ENCODE measurements at regions not wholly inside any gene's neighbourhood (a gene's known extent, or its start where the extent isn't known, plus 50 kb on each side); places are given as distances from the start of the nearest gene placed in this dataset.

DNA sequence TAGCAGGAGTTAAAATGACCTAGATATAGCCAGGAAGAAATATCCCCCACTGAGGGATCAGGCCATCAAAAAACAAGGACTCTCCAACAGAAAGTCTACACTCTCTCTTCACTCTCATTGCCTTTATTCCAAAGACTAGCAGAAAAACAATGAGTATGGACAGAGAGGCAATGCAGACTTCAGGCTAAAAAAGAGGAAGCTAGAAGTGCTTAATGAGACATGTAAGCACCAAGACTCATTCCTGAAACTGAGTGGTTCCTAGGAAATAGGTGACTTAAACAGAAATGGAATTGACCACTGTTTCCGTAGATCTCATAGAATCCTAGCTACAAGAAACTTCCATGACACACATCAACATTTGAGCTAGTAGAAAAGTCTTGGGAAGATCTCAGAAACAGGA is 387.3 kb downstream of the KDM5D start:
- ATAC-seq (no peak), DNase-seq (no peak)

DNA sequence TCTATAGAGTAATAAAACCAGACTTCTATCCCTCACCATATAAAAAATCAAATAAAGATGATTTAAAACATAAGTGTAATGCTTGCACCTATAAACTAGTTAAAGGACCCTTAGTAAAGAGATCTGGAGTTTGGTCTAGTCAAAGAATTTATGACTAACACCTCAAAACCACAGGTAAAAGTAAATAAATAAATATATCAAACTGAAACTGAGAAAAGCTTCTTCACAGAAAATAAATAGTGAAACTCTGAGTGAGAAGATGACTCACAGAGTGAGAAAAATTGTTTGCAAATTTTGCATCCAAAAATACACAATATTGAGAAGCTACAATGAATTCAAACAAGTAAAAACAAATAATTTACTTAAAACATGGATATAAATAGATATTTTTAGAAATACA is 387.8 kb downstream of the KDM5D start:
- DNase-seq (no peak), ATAC-seq (no peak)

DNA sequence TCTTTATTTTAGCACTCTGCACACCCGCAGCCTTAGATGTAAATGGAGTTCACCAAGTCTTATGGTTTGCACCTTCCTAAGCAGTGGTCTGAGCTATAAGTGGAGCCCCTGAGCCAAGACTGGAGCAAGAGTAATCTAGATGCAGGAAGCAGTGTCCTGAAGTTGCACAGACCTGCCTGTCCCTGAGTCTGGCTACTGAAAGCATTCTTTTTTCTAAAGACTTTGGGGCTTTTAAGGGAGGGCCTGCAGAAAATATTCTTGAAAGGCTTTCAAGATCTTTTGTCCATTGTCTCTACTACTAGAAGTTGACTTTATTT is 389.7 kb downstream of the KDM5D start:
- ATAC-seq (no peak), DNase-seq (no peak)

DNA sequence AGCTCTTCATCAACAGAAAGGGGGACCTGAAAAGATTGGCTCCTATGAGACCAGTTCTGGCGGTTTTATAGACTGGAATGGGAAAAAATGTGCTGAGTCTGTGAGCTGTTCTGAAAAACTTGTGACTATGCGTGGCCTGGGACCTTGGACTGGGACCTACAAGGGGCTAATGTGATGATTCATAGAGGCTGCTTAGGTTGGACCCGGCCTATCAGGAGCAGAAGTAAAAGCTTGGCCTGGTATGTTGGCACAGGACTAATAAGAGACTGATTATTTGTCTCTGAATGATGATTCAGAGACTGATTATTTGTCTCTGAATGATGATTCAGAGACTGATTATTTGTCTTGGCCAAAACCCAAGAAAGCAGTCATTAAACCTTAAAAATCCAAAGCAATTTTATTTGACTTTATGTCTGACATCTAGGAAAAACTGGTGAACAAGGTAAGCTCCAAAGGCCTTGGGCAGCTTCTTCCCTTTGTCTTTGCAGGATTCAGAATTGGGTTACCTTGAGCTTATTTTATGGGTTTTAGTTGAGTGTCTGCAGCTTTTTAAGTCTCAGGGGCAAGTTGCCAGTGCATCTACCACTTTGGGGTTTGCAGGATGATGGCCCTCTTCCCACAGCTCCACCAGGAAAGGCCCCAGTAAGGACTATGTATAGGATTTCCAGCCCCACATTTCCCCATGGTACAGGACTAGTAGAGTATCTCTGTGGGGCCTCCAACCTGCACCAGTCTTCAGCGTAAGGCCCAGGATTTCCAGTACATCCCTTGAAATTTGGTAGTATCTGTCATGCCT is 390.3 kb downstream of the KDM5D start:
- no peak for DNase-seq
- ATAC-seq, result no peak

DNA sequence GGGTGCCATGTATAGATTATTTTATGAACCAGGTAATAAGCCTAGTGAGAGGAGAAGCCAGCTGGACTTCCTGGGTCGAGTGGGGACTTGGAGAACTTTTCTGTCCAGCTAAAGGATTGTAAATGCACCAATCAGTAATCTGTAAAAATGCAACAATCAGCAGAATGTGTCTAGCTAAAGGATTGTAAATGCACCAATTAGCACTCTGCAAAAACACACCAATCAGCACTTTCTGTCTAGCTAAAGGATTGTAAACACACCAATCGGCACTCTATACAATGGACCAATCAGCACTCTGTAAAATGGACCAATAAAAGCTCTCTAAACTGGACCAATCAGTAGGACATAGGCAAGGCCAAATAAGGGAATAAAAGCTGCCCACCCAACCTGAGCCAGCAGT is 392.9 kb downstream of the KDM5D start:
- no peak for ATAC-seq
- no peak for DNase-seq

DNA sequence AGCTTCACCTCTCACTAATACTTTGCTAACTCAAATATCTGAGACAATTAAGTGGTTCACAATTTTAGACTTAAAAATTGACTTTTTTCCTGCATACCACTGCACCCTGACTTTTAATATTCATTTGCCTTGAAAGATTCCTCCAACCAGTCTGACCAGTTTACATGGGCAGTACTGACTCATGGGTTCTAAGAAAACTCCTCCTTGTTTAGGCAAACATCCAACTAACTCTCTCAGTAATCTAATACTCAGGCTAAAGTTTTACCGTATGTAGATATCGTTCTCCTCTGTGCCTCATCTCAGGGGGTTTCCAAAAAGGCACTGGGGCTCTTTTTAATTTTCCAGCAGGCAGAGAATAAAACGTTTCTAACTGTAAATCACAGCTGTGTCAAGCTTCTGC is 422.8 kb downstream of the KDM5D start:
- DNase-seq (no peak), ATAC-seq (no peak)

DNA sequence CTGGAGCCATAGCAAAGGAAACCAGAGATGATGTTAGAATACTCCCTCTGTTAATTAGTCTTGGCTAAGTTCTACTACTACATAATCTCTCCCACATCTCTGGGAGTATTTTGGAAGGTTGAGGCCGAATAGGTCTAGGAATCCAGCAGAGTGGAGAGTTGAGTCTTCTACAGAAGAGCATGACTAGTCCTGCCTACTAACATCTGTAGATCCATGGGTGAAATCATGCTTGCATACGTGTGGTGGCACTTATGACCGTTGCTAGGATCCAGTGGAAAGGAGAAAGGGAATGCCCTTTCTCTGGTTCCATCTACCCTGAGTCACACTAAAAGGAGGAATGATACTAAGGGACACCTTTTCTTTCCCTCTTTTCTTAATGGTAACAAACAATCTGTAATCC is 425.4 kb downstream of the KDM5D start:
- DNase-seq (no peak), ATAC-seq (no peak)

DNA sequence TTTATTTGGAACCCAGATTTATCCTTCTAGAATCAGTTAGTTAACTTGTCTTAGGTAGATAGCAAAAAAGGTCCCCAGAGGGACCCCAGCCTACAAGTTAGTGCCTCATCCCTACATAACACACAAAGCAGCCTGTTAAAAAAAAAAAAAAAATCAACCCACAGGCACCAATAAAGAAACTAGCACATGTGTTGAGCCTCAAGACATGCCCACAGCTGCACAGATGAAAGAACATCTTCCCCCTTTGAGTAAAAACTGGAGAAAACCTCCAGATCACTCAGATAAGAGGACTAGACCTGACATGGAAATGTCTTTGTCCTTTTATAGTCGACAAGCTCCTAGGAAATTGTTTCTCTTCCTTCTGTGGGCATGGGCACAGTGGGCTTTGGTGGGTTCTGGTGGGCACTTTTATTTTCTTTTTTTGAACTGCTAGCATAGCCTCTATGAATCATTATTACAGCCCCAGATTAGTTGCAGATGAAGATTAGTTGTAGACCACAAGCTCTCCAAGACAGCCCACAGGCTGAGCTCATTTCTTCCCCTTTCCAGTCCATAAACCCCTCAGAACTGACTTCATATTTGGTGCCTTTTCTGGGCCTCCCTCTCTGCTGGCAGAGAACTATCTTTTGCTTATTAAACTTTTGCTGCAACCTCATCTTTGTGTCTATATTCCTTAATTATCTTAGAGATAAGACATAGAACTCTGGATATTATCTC is 427.1 kb downstream of the KDM5D start:
- DNase-seq, result no peak
- ATAC-seq, result peak; percentile 40

DNA sequence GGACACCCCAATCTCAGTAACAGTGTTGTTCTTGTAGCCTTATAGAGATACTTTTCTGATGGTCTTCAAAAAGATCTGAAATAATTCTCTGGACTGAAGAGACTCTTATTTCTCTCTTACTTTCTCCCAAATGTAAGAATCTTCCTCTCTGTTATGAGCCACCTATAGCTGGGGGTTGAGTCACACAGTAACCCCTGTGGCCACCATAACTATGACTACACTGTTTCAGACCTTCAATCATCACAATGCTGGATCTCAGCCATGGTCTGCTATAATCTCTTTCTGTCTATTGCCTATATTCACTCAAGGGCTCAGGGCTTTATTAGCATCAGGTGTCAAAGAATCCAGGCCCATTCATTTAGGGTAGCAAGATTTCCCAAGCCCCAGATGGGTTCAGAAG is 436.9 kb downstream of the KDM5D start:
- no peak for ATAC-seq

DNA sequence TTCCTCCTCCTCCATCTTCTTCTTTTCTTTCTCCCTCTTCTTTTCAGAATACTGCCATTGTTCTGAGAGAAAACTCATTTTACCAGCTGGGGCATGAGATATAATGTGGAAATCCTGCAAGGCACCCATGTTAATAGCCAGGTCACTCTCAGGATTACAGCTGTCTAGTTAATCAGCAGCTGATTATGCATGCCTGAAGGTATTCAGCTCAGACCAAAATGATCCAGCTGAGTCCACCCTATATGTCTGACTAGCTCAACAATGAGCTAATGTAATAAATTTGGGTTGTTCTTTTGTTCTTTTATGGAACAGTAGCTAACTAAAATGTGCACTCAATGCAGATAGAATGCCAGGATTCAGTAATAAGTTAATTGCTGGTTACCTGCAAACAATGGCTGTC is 441.4 kb downstream of the KDM5D start:
- DNase-seq, result no peak
- no peak for ATAC-seq

More for the DNA sequence above, 436.9 kb downstream of the KDM5D start:
- no peak for DNase-seq

DNA sequence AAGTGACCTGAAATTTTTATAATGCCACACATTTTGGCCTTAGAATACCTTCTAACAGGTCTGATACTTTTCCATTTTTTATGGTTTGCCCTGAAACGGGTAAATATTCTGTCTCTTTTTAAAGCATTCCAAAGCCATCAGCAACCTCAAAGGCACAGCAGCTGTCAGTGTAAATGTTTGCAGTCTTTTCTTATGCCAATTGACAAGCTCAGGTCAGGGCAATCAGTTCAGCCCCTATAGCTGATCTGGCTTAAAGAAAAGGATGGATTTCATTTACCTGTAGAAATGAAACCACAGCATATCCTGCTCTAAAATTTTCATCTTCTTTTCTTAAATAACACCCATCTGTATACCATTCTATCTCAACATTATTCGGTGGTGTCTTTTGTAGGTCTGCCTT is 453.6 kb downstream of the KDM5D start:
- ATAC-seq (no peak), DNase-seq (no peak)

DNA sequence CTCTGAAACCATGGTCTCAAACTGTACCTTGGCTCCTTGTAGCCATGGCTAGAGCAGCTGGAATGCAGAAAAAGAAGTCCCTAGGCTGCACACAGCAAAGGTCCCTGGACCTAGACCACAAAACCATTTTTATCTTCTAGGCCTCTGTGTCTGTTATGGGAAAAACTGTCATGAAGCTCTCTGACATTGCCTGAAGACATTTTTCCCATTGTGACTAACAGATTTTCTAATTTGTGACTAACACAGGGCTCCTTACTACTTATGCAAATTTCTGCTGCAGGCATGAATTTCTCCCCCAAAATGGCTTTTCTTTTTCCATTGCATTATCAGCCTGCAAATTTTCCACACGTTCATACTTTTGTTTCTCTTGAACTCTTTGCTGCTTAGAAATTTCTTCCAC is 470.4 kb downstream of the KDM5D start:
- DNase-seq (no peak), ATAC-seq (peak; percentile 80)

DNA sequence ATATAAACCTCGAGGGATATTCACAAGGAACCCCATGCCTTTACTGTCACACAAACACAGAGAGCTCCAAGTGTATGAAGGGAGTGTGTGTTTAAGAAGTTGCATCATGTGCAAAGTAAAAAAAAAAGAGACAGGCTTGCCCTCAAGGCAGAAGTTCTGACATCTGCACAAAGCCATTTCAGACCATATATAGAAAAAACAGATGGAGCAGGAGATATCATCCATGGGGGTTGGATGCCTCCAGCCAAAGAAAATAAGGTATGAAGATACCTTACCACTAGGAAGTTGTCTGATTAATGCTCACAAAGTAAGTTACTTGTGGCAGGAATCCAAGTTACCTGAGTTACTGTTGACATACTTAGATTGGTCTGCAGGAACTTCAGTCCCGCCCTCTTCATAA is 476.2 kb downstream of the KDM5D start:
- DNase-seq (no peak), ATAC-seq (no peak)

DNA sequence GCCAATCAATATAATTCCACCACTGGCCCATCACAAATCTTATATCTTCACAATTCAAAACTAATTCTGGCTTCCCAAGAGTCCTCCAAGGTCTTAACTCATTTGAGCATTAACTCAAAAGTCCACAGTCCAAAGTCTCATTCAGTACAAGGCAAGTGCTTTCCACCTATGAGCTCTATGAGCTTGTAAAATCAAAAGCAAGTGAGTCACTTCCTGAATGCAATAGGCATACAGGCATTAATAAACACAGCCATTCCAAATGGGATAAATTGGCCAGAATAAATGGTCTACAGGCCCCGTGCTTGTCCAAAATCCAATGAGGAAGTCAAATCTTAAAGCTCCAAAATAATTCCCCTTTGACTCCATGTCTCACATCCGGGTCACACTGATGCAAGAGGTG is 479.1 kb downstream of the KDM5D start:
- ATAC-seq (no peak), DNase-seq (no peak)

DNA sequence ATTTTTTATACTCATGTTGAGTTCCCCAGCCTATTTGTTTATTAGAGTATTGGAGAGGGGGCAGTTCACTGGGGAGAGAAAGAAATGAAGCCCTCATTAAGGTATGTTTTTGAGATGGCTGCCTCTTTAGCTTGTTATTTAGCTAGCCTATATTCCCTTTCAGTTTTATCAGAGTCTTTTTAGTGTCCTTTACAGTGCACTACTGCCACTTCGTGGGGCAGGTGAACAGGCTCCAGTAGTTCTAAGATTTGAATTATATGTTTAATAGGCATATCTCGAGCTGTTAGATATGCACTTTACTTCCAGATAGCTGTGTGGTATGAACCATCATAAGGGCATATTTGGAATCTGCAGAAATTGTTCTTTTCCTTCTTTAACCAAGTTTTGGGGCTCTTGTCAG is 482.2 kb downstream of the KDM5D start:
- no peak for ATAC-seq

DNA sequence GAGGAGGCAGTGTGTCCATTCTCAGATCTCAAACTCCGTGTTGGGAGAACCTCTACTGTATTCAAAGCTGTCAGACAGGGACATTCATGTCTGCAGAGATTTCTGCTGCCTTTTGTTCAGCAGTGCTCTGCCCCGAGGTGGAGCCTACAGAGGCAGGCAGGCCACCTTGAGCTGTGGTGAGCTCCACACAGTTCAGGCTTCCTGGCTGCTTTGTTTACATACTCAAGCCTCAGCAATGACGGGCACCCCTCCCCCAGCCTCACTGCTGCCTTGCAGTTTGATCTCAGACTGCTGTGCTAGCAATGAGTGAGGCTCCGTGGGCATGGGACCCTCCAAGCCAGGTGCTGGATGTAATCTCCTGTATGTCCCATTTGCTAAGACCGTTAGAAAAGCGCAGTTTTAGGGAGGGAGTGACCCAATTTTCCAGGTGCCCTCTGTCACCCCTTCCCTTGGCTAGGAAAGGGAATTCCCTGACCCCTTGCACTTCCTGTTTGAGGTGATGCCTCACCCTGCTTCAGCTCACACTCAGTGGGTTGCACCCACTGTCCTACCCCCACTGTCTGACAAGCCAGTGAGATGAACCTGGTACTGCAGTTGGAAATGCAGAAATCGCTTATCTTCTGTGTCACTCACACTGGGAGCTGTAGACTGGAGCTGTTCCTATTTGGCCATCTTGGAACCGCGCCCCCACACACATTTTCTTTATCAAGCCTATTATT is 458.9 kb upstream of the HSFY2 start:
- DNase-seq, result peak; percentile 12
- ATAC-seq, result no peak

More for the DNA sequence above, 482.2 kb downstream of the KDM5D start:
- no peak for DNase-seq

DNA sequence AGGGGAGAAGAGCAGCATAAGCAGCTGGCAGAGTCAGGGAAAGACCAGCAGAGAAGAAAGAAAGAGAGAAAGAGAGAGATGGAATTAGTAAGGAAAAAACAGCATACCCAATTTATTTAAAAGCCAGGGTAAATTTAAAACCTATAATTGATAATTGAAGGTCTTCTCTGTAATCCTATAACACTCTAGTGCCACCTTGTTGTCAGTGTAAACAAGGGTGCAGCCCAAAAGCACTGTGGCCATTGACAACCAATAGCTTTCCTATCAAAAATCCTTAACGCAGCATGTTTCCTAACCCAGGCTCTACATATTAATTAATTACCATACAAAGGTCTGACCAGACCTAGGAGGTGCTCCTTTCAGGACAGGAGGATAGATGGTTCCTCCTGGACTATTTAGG is 447.2 kb upstream of the HSFY2 start:
- DNase-seq (no peak), ATAC-seq (no peak)

DNA sequence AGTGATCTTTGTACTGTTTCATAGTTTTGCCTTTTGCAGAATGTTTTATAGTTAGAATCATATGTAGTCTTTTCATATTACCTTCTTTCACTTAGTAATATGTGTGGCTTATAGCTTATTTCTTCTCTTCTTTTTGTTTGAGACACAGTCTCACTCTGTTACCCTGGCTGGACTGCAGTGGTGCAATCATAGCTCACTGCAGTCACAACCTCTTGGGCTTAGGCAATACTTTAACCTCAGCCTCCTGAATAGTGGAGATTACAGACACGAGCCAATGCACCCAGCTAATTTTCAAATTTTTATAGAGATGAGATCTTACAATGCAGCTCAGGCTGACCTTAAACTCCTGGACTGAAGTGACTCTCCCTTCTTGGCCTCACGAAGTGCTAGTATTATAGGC is 435.4 kb upstream of the HSFY2 start:
- ATAC-seq (no peak), DNase-seq (no peak)

DNA sequence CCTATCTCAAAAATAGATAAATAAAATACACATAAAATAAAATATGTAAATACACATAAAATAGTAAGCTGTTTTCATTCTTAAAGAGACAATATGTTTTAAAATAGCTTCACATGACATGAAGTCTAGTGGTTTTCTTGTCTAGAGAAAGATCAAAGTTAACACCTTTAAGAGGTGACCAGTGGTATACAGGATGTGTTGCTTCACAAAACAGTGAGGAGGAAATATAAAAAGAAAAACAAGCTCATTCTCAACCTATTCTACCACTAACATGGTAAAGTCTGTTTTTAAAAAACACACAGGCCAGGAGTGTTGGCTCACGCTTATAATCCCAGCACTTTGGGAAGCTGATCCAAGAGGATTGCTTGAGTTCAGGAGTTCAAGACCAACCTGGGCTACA is 433.5 kb upstream of the HSFY2 start:
- no peak for ATAC-seq
- DNase-seq, result no peak

DNA sequence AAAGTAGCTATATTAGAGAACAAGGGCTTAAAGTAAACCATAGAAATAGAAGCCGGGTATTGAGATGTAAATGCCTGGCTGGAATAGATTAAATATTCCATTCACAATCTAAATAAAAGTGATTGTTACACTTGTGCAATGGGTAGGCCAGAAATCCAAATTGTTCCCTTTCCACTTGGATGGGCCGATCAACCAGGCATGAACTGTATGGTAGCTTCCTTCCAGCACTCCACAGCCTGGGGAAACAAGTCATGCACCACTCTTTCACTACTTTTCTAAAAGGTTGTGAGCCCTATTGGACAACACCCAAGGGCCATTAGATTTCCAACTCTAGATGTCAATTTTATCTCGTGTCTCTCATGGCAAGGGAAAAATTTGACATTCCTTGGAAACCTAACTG is 407.3 kb upstream of the HSFY2 start:
- DNase-seq, result no peak
- ATAC-seq, result no peak

DNA sequence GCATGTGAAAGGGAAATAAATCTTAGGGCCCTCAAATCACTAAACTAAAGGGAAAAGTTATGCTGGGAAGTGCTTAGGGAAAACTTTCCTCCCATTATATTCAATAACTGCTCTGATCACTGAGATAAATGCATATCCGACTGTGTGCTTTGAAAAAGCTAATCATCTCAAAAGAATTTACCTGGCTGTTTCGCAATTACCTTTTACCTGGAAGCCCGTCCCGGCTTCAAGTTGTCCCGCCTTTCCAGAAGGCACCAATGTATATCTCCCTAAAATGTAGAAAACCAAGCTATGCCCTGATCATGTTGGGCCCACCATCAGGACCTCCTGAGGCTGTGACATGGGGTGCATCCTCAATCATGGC is 394.6 kb upstream of the HSFY2 start:
- ATAC-seq, result no peak
- DNase-seq, result no peak

DNA sequence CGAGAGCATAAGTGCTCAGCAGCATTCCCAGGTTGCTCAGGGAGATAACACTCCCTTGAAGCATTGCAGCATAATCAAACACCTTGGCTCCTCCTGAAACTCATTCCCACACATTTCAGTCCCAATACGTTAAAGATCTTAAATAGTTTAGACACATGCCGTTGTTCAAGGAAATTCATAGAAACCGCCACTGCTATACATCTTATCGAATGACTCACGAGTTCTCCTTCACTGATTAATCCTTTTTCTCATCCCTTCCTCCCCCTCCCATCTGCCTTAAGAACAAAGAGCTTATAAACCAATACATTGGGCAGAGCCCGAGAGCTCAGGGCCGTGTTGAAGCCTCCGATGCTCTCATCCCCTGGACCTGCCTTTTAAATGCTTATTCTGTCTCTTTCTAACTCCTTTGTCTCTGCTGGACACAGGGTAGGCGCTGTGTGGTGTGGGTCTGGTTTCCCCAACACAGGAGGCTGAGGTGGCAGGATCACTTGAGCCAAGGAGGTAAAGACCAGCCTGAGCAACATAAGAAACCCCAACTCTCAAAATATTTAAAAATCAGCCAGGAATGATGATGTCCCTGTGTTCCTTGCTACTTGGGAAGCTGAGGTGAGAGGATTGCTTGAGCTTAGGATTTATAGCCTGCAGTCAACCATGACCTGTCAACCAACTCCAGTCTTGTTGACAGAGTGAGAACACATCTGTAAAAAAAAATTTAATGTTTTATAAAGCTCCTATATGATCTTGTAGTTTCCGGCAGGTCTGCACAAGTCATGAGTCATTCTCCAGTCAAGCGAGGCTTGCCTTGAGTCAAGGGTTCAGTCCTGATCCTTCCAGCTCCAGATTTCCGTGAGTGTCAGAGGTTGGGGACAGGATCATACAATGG is 394.0 kb upstream of the HSFY2 start:
- DNase-seq, result no peak
- no peak for ATAC-seq

DNA sequence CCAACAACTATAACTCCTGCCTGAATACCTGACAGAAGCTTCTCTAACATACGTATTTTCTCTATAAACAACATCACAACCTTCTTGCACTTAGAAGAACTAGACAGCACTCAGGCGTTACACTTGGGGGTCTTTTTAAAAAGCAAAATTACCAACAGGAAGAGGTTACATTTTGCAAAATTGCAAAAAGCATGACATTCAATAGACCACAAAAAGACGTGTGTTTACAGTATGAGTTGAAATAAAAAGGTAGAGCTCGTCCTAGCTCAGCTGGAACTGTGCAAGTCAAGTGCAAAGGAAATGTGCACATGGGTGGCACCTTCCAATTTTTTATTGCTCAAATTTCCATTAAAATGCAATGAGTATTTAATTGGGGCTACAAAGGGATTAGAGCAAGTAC is 375.2 kb upstream of the HSFY2 start:
- ATAC-seq (no peak), DNase-seq (no peak)
